ENCODE measurements at regions not wholly inside any gene's neighbourhood (a gene's known extent, or its start where the extent isn't known, plus 50 kb on each side); places are given as distances from the start of the nearest gene placed in this dataset.

- no peaks in the 10 kb centered on the region for H3K4me1 ChIP-seq (ENCODE audit: insufficient read depth, low read length)
- no peak overlapping the region for H3K4me3 ChIP-seq (ENCODE audit: low read length in 2 of 2)
- H3K27me3 ChIP-seq (ENCODE audit: insufficient read depth, low read length), result no peaks in the 10 kb centered on the region
- CTCF ChIA-PET (ENCODE audit: partially characterized antibody), result no interaction called here
- H3K27me3 Mint-ChIP-seq, result peaks cover 0 to 2% of the 10 kb centered on the region in 2 donors
- intact Hi-C loops (cut with micrococcal nuclease), result no loop called here
- peaks cover 0 to 1% of the 10 kb centered on the region in 2 donors for H3K36me3 Mint-ChIP-seq
- peaks cover 7 to 34% (median 24%) of the 10 kb centered on the region in 8 donors for H3K9me3 Mint-ChIP-seq
- POLR2A ChIA-PET (ENCODE audit: partially characterized antibody), result no interaction called here
- DNase-seq, result no peak
- H3K27ac Mint-ChIP-seq, result no peak overlapping the region
- H3K27ac ChIP-seq (ENCODE audit: low read depth, low read length), result no peak overlapping the region
- no peaks in the 10 kb centered on the region for H3K9me3 ChIP-seq (ENCODE audit: control insufficient read depth in 1 of 2, low read length in 2 of 2)
- H3K4me3 Mint-ChIP-seq, result no peak overlapping the region
- no peaks in the 10 kb centered on the region for H3K4me1 Mint-ChIP-seq
- no peaks in the 10 kb centered on the region for H3K36me3 ChIP-seq (ENCODE audit: insufficient read depth, low read length)
Observed at GRCh38 chr10:130387936-130388580, 251.9 kb downstream of the GLRX3 start.

GRCh38 chr10:130388746-130389145 lies 252.6 kb downstream of the GLRX3 start:
- no peaks in the 10 kb centered on the region for H3K4me1 Mint-ChIP-seq
- H3K27me3 Mint-ChIP-seq, result peaks cover 0 to 2% of the 10 kb centered on the region in 2 donors
- no peak for DNase-seq
- H3K36me3 Mint-ChIP-seq, result peaks cover 0 to 1% of the 10 kb centered on the region in 2 donors
- Histone ChIP-seq H3K4me3 (ENCODE audit: low read length in 2 of 2) (no peak overlapping the region), H3K36me3 (ENCODE audit: insufficient read depth, low read length) (no peaks in the 10 kb centered on the region), H3K27me3 (ENCODE audit: insufficient read depth, low read length) (no peaks in the 10 kb centered on the region), H3K4me1 (ENCODE audit: insufficient read depth, low read length) (no peaks in the 10 kb centered on the region), H3K9me3 (ENCODE audit: control insufficient read depth in 1 of 2, low read length in 2 of 2) (no peaks in the 10 kb centered on the region), H3K27ac (ENCODE audit: low read depth, low read length) (no peak overlapping the region)
- ChIA-PET CTCF (ENCODE audit: partially characterized antibody) (no interaction called here), POLR2A (ENCODE audit: partially characterized antibody) (no interaction called here)
- no peak overlapping the region for H3K27ac Mint-ChIP-seq
- intact Hi-C loops (cut with micrococcal nuclease), result no loop called here
- H3K9me3 Mint-ChIP-seq, result peaks cover 7 to 35% (median 25%) of the 10 kb centered on the region in 8 donors
- H3K4me3 Mint-ChIP-seq, result no peak overlapping the region

DNA sequence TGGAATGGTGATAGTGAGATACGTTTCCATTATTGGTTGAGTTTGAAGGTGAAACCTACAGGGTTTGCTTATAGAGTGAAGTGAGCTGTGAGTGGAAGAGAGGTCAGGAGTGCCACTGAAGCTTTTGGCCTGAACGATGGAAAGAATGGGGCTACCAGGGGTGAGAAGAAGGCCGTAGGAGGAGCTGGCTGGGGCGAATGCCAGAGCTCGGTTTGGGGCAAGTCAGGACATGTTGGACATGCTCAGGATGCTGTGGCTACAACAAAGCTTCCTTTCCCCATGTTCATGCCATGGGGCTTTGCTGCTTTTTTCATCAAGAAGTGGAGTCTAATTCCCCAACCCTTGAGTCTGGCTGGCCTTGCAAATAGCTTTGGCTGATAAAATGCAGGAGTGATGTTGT lies 253.7 kb downstream of the GLRX3 start:
- CTCF ChIA-PET (ENCODE audit: partially characterized antibody), result no interaction called here
- POLR2A ChIA-PET (ENCODE audit: partially characterized antibody), result no interaction called here

DNA sequence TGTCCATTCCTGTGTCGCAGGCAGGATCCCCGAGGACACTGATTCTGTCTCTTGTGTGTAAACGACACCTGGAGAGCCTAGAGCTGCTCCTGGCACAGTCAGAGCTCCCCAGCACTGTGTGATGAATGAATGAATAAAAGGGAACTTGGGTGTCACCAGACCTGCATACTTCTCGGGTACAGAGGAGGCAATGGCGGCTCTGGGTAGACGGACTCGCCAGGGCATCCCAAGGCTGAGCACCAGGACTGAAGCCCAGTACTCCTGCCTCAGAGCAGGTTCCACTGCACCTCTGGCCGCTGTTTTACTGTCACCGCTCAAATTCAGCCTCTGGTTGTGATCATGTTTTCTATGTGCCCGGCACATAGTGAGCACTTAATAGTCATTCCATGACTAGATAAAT lies 255.8 kb downstream of the GLRX3 start:
- no peak for DNase-seq
- Mint-ChIP-seq H3K27me3 (peaks cover 0 to 2% of the 10 kb centered on the region in 2 donors), H3K36me3 (peaks cover 0 to 1% of the 10 kb centered on the region in 2 donors), H3K27ac (no peak overlapping the region), H3K9me3 (peaks cover 5 to 47% (median 28%) of the 10 kb centered on the region in 8 donors), H3K4me3 (no peak overlapping the region), H3K4me1 (no peaks in the 10 kb centered on the region)
- H3K27ac ChIP-seq (ENCODE audit: low read depth, low read length), result no peak overlapping the region
- H3K4me1 ChIP-seq (ENCODE audit: insufficient read depth, low read length), result no peaks in the 10 kb centered on the region
- H3K4me3 ChIP-seq (ENCODE audit: low read length in 2 of 2), result no peak overlapping the region
- intact Hi-C loops (cut with micrococcal nuclease), result no loop called here
- no peaks in the 10 kb centered on the region for H3K27me3 ChIP-seq (ENCODE audit: insufficient read depth, low read length)
- H3K36me3 ChIP-seq (ENCODE audit: insufficient read depth, low read length), result no peaks in the 10 kb centered on the region
- POLR2A ChIA-PET (ENCODE audit: partially characterized antibody), result no interaction called here
- CTCF ChIA-PET (ENCODE audit: partially characterized antibody), result no interaction called here
- H3K9me3 ChIP-seq (ENCODE audit: control insufficient read depth in 1 of 2, low read length in 2 of 2), result no peaks in the 10 kb centered on the region

More for the DNA sequence above, 253.7 kb downstream of the GLRX3 start:
- no peaks in the 10 kb centered on the region for H3K27me3 ChIP-seq (ENCODE audit: insufficient read depth, low read length)
- no peak for DNase-seq
- H3K9me3 ChIP-seq (ENCODE audit: control insufficient read depth in 1 of 2, low read length in 2 of 2), result no peaks in the 10 kb centered on the region
- H3K27me3 Mint-ChIP-seq, result peaks cover 0 to 2% of the 10 kb centered on the region in 2 donors
- no peak overlapping the region for H3K4me3 ChIP-seq (ENCODE audit: low read length in 2 of 2)
- H3K4me3 Mint-ChIP-seq, result no peak overlapping the region
- no peak overlapping the region for H3K27ac Mint-ChIP-seq
- no peak overlapping the region for H3K27ac ChIP-seq (ENCODE audit: low read depth, low read length)
- no peaks in the 10 kb centered on the region for H3K36me3 ChIP-seq (ENCODE audit: insufficient read depth, low read length)
- no peaks in the 10 kb centered on the region for H3K4me1 ChIP-seq (ENCODE audit: insufficient read depth, low read length)
- no peaks in the 10 kb centered on the region for H3K4me1 Mint-ChIP-seq
- peaks cover 0 to 1% of the 10 kb centered on the region in 2 donors for H3K36me3 Mint-ChIP-seq
- intact Hi-C loops (cut with micrococcal nuclease), result no loop called here
- H3K9me3 Mint-ChIP-seq, result peaks cover 7 to 38% (median 22%) of the 10 kb centered on the region in 8 donors

DNA sequence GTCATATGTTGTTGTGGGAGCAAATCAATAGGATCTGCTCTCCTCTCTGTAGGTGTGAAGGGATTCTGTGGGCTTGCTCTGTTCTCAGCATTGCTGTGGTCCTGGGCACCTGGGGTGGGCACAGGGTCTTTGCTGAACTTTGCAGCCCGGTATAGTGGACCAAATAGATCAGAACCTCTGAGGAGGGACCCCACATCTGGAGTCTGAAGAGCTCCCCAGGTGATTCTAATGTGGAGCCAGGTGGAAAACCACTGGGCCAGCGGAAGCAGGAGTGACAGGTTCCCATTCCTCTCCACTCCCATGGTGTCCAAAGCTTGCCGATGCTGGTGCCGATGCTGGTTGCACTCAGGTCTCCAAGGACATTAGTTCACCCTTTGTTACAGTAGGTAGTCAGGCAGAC lies 257.2 kb downstream of the GLRX3 start:
- H3K36me3 ChIP-seq (ENCODE audit: insufficient read depth, low read length), result no peaks in the 10 kb centered on the region
- DNase-seq, result no peak
- no peak overlapping the region for H3K27ac Mint-ChIP-seq
- H3K4me3 ChIP-seq (ENCODE audit: low read length in 2 of 2), result no peak overlapping the region
- no peaks in the 10 kb centered on the region for H3K27me3 ChIP-seq (ENCODE audit: insufficient read depth, low read length)
- POLR2A ChIA-PET (ENCODE audit: partially characterized antibody), result no interaction called here
- peak overlapping the region in 1 of 8 donors; percentile 17 for H3K4me3 Mint-ChIP-seq
- peaks cover 0 to 2% of the 10 kb centered on the region in 2 donors for H3K27me3 Mint-ChIP-seq
- H3K27ac ChIP-seq (ENCODE audit: low read depth, low read length), result no peak overlapping the region
- H3K4me1 ChIP-seq (ENCODE audit: insufficient read depth, low read length), result no peaks in the 10 kb centered on the region
- no peaks in the 10 kb centered on the region for H3K4me1 Mint-ChIP-seq
- H3K9me3 ChIP-seq (ENCODE audit: control insufficient read depth in 1 of 2, low read length in 2 of 2), result no peaks in the 10 kb centered on the region
- intact Hi-C loops (cut with micrococcal nuclease), result no loop called here
- CTCF ChIA-PET (ENCODE audit: partially characterized antibody), result no interaction called here
- peaks cover 0 to 1% of the 10 kb centered on the region in 2 donors for H3K36me3 Mint-ChIP-seq
- peaks cover 2 to 48% (median 29%) of the 10 kb centered on the region in 8 donors for H3K9me3 Mint-ChIP-seq

- no peaks in the 10 kb centered on the region for H3K36me3 ChIP-seq (ENCODE audit: insufficient read depth, low read length)
- no peak for DNase-seq
- H3K27ac ChIP-seq (ENCODE audit: low read depth, low read length), result no peak overlapping the region
- peaks cover 0 to 1% of the 10 kb centered on the region in 2 donors for H3K36me3 Mint-ChIP-seq
- H3K4me3 ChIP-seq (ENCODE audit: low read length in 2 of 2), result no peak overlapping the region
- ChIA-PET CTCF (ENCODE audit: partially characterized antibody) (no interaction called here), POLR2A (ENCODE audit: partially characterized antibody) (no interaction called here)
- H3K4me1 ChIP-seq (ENCODE audit: insufficient read depth, low read length), result no peaks in the 10 kb centered on the region
- H3K27me3 Mint-ChIP-seq, result peaks cover 0 to 2% of the 10 kb centered on the region in 2 donors
- H3K4me1 Mint-ChIP-seq, result no peaks in the 10 kb centered on the region
- no peaks in the 10 kb centered on the region for H3K9me3 ChIP-seq (ENCODE audit: control insufficient read depth in 1 of 2, low read length in 2 of 2)
- no peak overlapping the region for H3K4me3 Mint-ChIP-seq
- intact Hi-C loops (cut with micrococcal nuclease), result no loop called here
- peaks cover under 1 to 47% (median 33%) of the 10 kb centered on the region in 8 donors for H3K9me3 Mint-ChIP-seq
- H3K27ac Mint-ChIP-seq, result no peak overlapping the region
- H3K27me3 ChIP-seq (ENCODE audit: insufficient read depth, low read length), result no peaks in the 10 kb centered on the region
Observed at GRCh38 chr10:130394832-130395231, 258.6 kb downstream of the GLRX3 start.

DNA sequence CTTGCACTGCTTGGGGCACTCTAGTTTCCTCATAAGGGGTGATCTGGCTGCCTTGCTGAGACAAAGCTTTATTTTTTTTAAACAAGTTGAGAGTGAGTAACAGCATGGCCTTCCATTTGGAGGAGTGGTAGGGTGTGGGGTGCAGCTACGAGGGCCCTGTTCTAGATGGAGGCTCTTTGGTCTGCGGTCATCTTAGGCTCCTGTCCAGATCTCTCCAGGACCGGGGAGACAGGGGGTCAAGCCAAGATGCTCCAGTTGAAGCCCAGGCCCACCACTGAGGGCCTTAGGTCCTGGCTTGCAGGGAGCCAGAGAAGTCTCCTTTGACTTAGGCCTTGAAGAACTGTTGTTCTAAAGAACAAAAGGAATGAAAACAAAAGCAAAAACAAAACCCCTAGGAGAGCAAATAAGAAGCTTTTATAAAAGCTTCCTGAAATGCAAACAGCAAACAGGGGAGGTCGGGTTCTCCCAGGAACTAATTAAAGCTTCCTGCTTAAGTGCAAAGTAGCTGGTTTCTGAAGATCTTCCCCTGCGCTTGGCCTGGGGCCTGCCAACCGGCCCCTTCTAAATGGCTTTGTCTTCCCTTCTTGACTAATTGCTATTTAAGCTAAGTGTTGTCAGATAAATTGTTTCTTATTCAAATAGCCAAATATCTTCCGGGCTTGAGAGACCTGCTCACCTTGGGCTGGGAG lies 259.2 kb downstream of the GLRX3 start:
- no peaks in the 10 kb centered on the region for H3K9me3 ChIP-seq (ENCODE audit: control insufficient read depth in 1 of 2, low read length in 2 of 2)
- no peaks in the 10 kb centered on the region for H3K4me1 ChIP-seq (ENCODE audit: insufficient read depth, low read length)
- ChIA-PET POLR2A (ENCODE audit: partially characterized antibody) (no interaction called here), CTCF (ENCODE audit: partially characterized antibody) (no interaction called here)
- H3K27me3 Mint-ChIP-seq, result peaks cover 0 to 2% of the 10 kb centered on the region in 2 donors
- H3K4me1 Mint-ChIP-seq, result no peaks in the 10 kb centered on the region
- H3K9me3 Mint-ChIP-seq, result peaks cover 0 to 45% (median 32%) of the 10 kb centered on the region in 8 donors
- DNase-seq, result no peak
- intact Hi-C loops (cut with micrococcal nuclease), result no loop called here
- H3K27me3 ChIP-seq (ENCODE audit: insufficient read depth, low read length), result no peaks in the 10 kb centered on the region
- H3K27ac Mint-ChIP-seq, result no peak overlapping the region
- H3K4me3 ChIP-seq (ENCODE audit: low read length in 2 of 2), result no peak overlapping the region
- H3K4me3 Mint-ChIP-seq, result no peak overlapping the region
- H3K27ac ChIP-seq (ENCODE audit: low read depth, low read length), result no peak overlapping the region
- no peaks in the 10 kb centered on the region for H3K36me3 ChIP-seq (ENCODE audit: insufficient read depth, low read length)
- H3K36me3 Mint-ChIP-seq, result peaks cover 0 to 1% of the 10 kb centered on the region in 2 donors

Data from CD4-positive, alpha-beta memory T cell (primary cell).